Neuronal stem cell (in vitro differentiated cells): ENCODE measurements at regions not wholly inside any gene's neighbourhood (a gene's known extent, or its start where the extent isn't known, plus 50 kb on each side); places are given as distances from the start of the nearest gene placed in this dataset.

Experiments used
- DNase-seq: peaks from one replicate; pipeline ENCODE4 v3.0.0-alpha.2; 2013; ENCODE audit warnings: low spot score
- H2AFZ ChIP-seq: one replicate; pipeline ENCODE4 v1.6.1; 2013; ENCODE audit warnings: mild to moderate bottlenecking, low read length, inconsistent platforms
- H2AK5ac ChIP-seq: 2 replicates; pipeline ENCODE4 v1.6.1; 2013; ENCODE audit warnings: low read depth, mild to moderate bottlenecking, inconsistent platforms, low read length, moderate library complexity, mixed read lengths
- H2BK120ac ChIP-seq: 2 replicates; pipeline ENCODE4 v1.6.1; 2013; ENCODE audit warnings: low read depth, mild to moderate bottlenecking, inconsistent platforms, low read length, moderate library complexity, mixed read lengths
- H2BK12ac ChIP-seq: one replicate; pipeline ENCODE4 v1.6.1; 2013; ENCODE audit warnings: low read length, inconsistent platforms
- H2BK15ac ChIP-seq: 2 replicates; pipeline ENCODE4 v1.6.1; 2013; ENCODE audit warnings: mild to moderate bottlenecking, low read length, inconsistent platforms, mixed read lengths
- H2BK5ac ChIP-seq: one replicate; pipeline ENCODE4 v1.6.1; 2013; ENCODE audit warnings: inconsistent platforms, mild to moderate bottlenecking, low read length, moderate library complexity
- H3K14ac ChIP-seq: one replicate; pipeline ENCODE4 v1.6.1; 2013; ENCODE audit warnings: low read length, inconsistent platforms
- H3K18ac ChIP-seq: 2 replicates; pipeline ENCODE4 v1.6.1; 2013; ENCODE audit warnings: low read length, inconsistent platforms
- H3K23ac ChIP-seq: 2 replicates; pipeline ENCODE4 v1.6.1; 2013; ENCODE audit warnings: low read depth, mild to moderate bottlenecking, mixed read lengths, low read length, inconsistent platforms; ENCODE audit not compliant: poor library complexity
- H3K27ac ChIP-seq: replicated peaks from 3 replicates; pipeline ENCODE4 v1.5.1; 2013; ENCODE audit warnings: low read length, inconsistent platforms
- H3K27me3 ChIP-seq, 3 experiments: 2 replicates each; pipeline ENCODE4 v1.6.1; 2013; ENCODE audit warnings: low read length in 3 of 3, mild to moderate bottlenecking in 2 of 3, inconsistent platforms in 1 of 3, low read depth in 1 of 3, mixed read lengths in 1 of 3, moderate library complexity in 1 of 3; ENCODE audit not compliant: control insufficient read depth in 3 of 3, insufficient read depth in 3 of 3
- H3K36me3 ChIP-seq, 2 donors: replicated peaks in 1 of 2; 2 replicates each; pipeline ENCODE4 v1.6.1; 2013; ENCODE audit warnings: low read length in 2 of 2; ENCODE audit not compliant: control insufficient read depth in 2 of 2, insufficient read depth in 2 of 2
- H3K4ac ChIP-seq: 2 replicates; pipeline ENCODE4 v1.6.1; 2013; ENCODE audit warnings: inconsistent platforms, mild to moderate bottlenecking, low read length, moderate library complexity
- H3K4me1 ChIP-seq, 2 donors: 1 replicate in 1 of 2; 2 replicates in 1 of 2; pipeline ENCODE4 v1.6.1; 2013; ENCODE audit warnings: low read length in 2 of 2, low read depth in 1 of 2; ENCODE audit not compliant: control insufficient read depth in 2 of 2, insufficient read depth in 1 of 2
- H3K4me2 ChIP-seq: one replicate; pipeline ENCODE4 v1.6.1; 2013; ENCODE audit warnings: mild to moderate bottlenecking, low read length, inconsistent platforms; ENCODE audit not compliant: insufficient read depth, poor library complexity, severe bottlenecking
- H3K4me3 ChIP-seq, 2 donors: 2 replicates each; pipeline ENCODE4 v1.5.1; 2013; ENCODE audit warnings: low read length in 2 of 2, mild to moderate bottlenecking in 2 of 2, inconsistent platforms in 1 of 2, moderate library complexity in 1 of 2
- H3K79me1 ChIP-seq: one replicate; pipeline ENCODE4 v1.6.1; 2013; ENCODE audit warnings: low read depth, mild to moderate bottlenecking, inconsistent platforms, low read length, moderate library complexity
- H3K9ac ChIP-seq: one replicate; pipeline ENCODE4 v1.6.1; 2013; ENCODE audit warnings: mild to moderate bottlenecking, low read depth, low read length, inconsistent platforms; ENCODE audit not compliant: poor library complexity
- H3K9me3 ChIP-seq, 2 donors: replicated peaks in 1 of 2; 2 replicates each; pipeline versions ENCODE3 to v1.6.1; 2013; ENCODE audit warnings: low read length in 2 of 2, mild to moderate bottlenecking in 2 of 2, inconsistent platforms in 1 of 2, low read depth in 1 of 2, mixed read lengths in 1 of 2, moderate library complexity in 1 of 2; ENCODE audit not compliant: control insufficient read depth in 2 of 2, insufficient read depth in 1 of 2
- H4K8ac ChIP-seq: one replicate; pipeline ENCODE4 v1.6.1; 2013; ENCODE audit warnings: low read depth, mild to moderate bottlenecking, inconsistent platforms, low read length, moderate library complexity
- H4K91ac ChIP-seq: one replicate; pipeline ENCODE4 v1.6.1; 2013; ENCODE audit warnings: low read length, low read depth, mild to moderate bottlenecking, inconsistent platforms; ENCODE audit not compliant: poor library complexity
- WGBS, 2 donors: extraction: QIAGEN DNeasy Blood & Tissue Kit; methylation state at CpG; one replicate each; pipeline ENCODE4 v1.1.7; 2013; ENCODE audit warnings: missing lambda C conversion rate in 2 of 2, mixed read lengths in 1 of 2; ENCODE audit not compliant: insufficient read length in 2 of 2, insufficient replicate concordance in 1 of 2; ENCODE audit errors: extremely low coverage in 2 of 2; 5-methylcytosine and 5-hydroxymethylcytosine counted together

GRCh38 chr7:51617686-51618085 lies 301.1 kb upstream of the COBL start:
- no peak for DNase-seq
- H3K79me1 ChIP-seq, result no peaks in the 10 kb centered on the region
- H2AFZ ChIP-seq, result no peak overlapping the region
- no peak overlapping the region for H3K23ac ChIP-seq
- H4K91ac ChIP-seq, result no peak overlapping the region
- no peak overlapping the region for H2BK15ac ChIP-seq
- WGBS, 2 donors, result no CpG with 5 or more reads among the region's 5 CpGs
- H3K27ac ChIP-seq, result no peak overlapping the region
- no peaks in the 10 kb centered on the region for H3K27me3 ChIP-seq
- H3K4me2 ChIP-seq, result no peak overlapping the region
- H2BK12ac ChIP-seq, result no peak overlapping the region
- H2BK120ac ChIP-seq, result no peak overlapping the region
- no peak overlapping the region for H2BK5ac ChIP-seq
- H3K4me3 ChIP-seq, result no peak overlapping the region
- no peak overlapping the region for H3K4ac ChIP-seq
- H3K18ac ChIP-seq, result no peak overlapping the region
- H3K4me1 ChIP-seq, result peaks cover 0 to 2% of the 10 kb centered on the region in 2 donors
- H2AK5ac ChIP-seq, result no peak overlapping the region
- H3K9me3 ChIP-seq, result peaks cover 0 to 4% of the 10 kb centered on the region in 2 donors
- no peak overlapping the region for H3K9ac ChIP-seq
- H3K36me3 ChIP-seq, result no peaks in the 10 kb centered on the region
- no peak overlapping the region for H3K14ac ChIP-seq
- no peak overlapping the region for H4K8ac ChIP-seq

DNA sequence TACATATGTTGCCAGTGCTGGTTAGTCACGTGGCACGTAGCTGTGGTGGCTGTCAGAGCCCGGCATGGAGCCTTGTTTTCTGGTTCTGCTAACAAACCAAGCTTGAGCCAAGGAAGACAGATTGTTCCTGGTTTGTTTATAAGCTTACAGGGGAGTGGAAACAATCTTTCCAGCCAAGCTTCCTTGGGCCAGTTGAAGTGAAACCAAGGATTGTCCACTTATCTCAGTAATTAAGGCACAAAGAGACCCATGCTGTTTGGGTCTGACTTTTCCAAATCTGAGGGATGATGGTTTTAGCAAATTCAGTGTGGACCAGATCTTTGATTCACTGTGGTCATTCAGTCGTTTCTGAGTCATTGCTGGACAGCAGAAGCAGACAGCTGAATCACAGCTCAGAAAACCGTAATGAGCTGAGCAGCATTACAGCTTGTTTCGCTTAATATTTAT lies 297.3 kb upstream of the COBL start:
- peaks cover 0 to 4% of the 10 kb centered on the region in 2 donors for H3K9me3 ChIP-seq
- no peak overlapping the region for H2AFZ ChIP-seq
- no peak for DNase-seq
- no peak overlapping the region for H3K23ac ChIP-seq
- no peak overlapping the region for H3K4ac ChIP-seq
- no peaks in the 10 kb centered on the region for H3K79me1 ChIP-seq
- no peak overlapping the region for H4K8ac ChIP-seq
- no peak overlapping the region for H2AK5ac ChIP-seq
- no peaks in the 10 kb centered on the region for H3K36me3 ChIP-seq
- no peak overlapping the region for H3K4me2 ChIP-seq
- H3K27me3 ChIP-seq, result no peaks in the 10 kb centered on the region
- H3K4me3 ChIP-seq, result no peak overlapping the region
- no peak overlapping the region for H3K27ac ChIP-seq
- no peak overlapping the region for H4K91ac ChIP-seq
- H2BK12ac ChIP-seq, result no peak overlapping the region
- no peak overlapping the region for H3K9ac ChIP-seq
- no peak overlapping the region for H2BK5ac ChIP-seq
- H2BK15ac ChIP-seq, result no peak overlapping the region
- WGBS, 2 donors, result no CpG with 5 or more reads among the region's 6 CpGs
- H3K18ac ChIP-seq, result no peak overlapping the region
- H3K4me1 ChIP-seq, result peaks cover 4 to 13% of the 10 kb centered on the region in 2 donors
- no peak overlapping the region for H3K14ac ChIP-seq
- no peak overlapping the region for H2BK120ac ChIP-seq

DNA sequence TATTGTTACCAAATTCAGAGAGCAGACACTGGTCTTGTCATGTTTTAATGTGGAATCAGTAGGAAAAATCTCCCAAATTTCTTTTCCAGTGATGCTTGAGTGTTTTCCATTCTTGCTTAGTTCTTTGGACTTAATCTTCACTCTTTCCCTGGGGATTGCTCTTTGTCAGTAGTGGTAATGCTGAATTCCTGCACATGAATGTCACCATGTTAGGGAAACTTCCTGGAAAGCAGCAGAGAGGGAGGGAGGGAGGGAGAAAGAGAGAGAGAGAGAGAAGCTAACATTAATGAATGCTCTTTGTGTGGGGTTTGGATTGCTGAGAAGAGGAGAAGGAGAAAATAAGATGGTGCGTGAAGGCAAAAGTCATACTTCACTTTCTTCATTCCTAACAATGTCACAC lies 295.3 kb upstream of the COBL start:
- no peak overlapping the region for H3K4me2 ChIP-seq
- no peak overlapping the region for H3K4ac ChIP-seq
- no peak overlapping the region for H2BK5ac ChIP-seq
- no peak overlapping the region for H4K8ac ChIP-seq
- no peaks in the 10 kb centered on the region for H3K79me1 ChIP-seq
- DNase-seq, result no peak
- WGBS, 2 donors, result no CpG with 5 or more reads among the region's 1 CpG
- H3K9ac ChIP-seq, result no peak overlapping the region
- H3K14ac ChIP-seq, result no peak overlapping the region
- no peak overlapping the region for H3K4me3 ChIP-seq
- no peak overlapping the region for H3K27ac ChIP-seq
- H2BK15ac ChIP-seq, result no peak overlapping the region
- no peak overlapping the region for H3K18ac ChIP-seq
- peaks cover 4 to 13% of the 10 kb centered on the region in 2 donors for H3K4me1 ChIP-seq
- H3K27me3 ChIP-seq, result no peaks in the 10 kb centered on the region
- H2BK12ac ChIP-seq, result no peak overlapping the region
- peaks cover 0 to 4% of the 10 kb centered on the region in 2 donors for H3K9me3 ChIP-seq
- peak overlapping the region; percentile 17 for H2AFZ ChIP-seq
- no peak overlapping the region for H4K91ac ChIP-seq
- H3K36me3 ChIP-seq, result no peaks in the 10 kb centered on the region
- no peak overlapping the region for H2BK120ac ChIP-seq
- no peak overlapping the region for H2AK5ac ChIP-seq
- no peak overlapping the region for H3K23ac ChIP-seq

DNA sequence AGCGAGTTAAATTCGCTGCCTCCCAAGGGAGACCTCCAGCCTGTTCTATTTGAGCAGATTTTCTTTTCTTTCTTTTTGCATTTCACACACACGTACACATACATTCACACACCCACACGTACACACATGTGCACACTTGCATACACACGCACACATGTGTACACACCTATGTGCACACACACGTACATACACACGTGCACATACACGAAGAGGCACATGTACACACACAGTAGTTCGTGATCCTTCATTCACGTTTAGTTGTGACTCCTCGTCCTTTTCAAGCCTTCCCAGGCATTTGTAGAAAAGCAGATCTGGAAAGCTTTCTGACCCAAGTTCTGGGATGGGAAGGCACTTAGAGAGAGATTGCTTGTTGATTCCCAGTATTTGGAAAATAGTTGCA lies 290.8 kb upstream of the COBL start:
- H3K27me3 ChIP-seq, result no peaks in the 10 kb centered on the region
- no peak overlapping the region for H2BK5ac ChIP-seq
- WGBS, 2 donors, result no CpG with 5 or more reads among the region's 11 CpGs
- H2AFZ ChIP-seq, result no peak overlapping the region
- no peak overlapping the region for H3K4me2 ChIP-seq
- H3K9ac ChIP-seq, result no peak overlapping the region
- H3K36me3 ChIP-seq, result no peaks in the 10 kb centered on the region
- no peaks in the 10 kb centered on the region for H3K9me3 ChIP-seq
- H2BK120ac ChIP-seq, result no peak overlapping the region
- no peak for DNase-seq
- no peak overlapping the region for H3K23ac ChIP-seq
- no peak overlapping the region for H4K91ac ChIP-seq
- H3K14ac ChIP-seq, result no peak overlapping the region
- no peak overlapping the region for H3K4ac ChIP-seq
- H2BK15ac ChIP-seq, result no peak overlapping the region
- no peak overlapping the region for H2AK5ac ChIP-seq
- H3K27ac ChIP-seq, result no peak overlapping the region
- no peak overlapping the region for H4K8ac ChIP-seq
- H2BK12ac ChIP-seq, result no peak overlapping the region
- peaks cover 4 to 14% of the 10 kb centered on the region in 2 donors for H3K4me1 ChIP-seq
- H3K18ac ChIP-seq, result no peak overlapping the region
- peak overlapping the region in 1 of 2 donors; percentile 69 for H3K4me3 ChIP-seq
- no peaks in the 10 kb centered on the region for H3K79me1 ChIP-seq
